ENCODE measurements at regions not wholly inside any gene's neighbourhood (a gene's known extent, or its start where the extent isn't known, plus 50 kb on each side); places are given as distances from the start of the nearest gene placed in this dataset.

GRCh38 chr5:50968356-50969149, 302.1 kb downstream of the PARP8 start:
- TF ChIP-seq POLR2A (IDR thresholded peaks at IDR 0.05): no peak
- TF ChIP-seq EP300 (IDR thresholded peaks at IDR 0.05): no peak
- no peak for TF ChIP-seq CTCF (IDR thresholded peaks at IDR 0.05)

Measured in upper lobe of left lung (tissue), 4 donors.